HCT116 (cell line): ENCODE measurements at regions not wholly inside any gene's neighbourhood (a gene's known extent, or its start where the extent isn't known, plus 50 kb on each side); places are given as distances from the start of the nearest gene placed in this dataset.

Experiments
- ATAC-seq: fragments of 200-7000 bp; cut with Tn5 transposase; 2 replicates; pipeline ENCODE4 v1.9.1; 2020; ENCODE audit warnings: mild to moderate bottlenecking, moderate library complexity
- BruUV-seq: library from RNA; stranded (reverse); fragments of 400-500 nt; replicated peaks from 2 replicates; lab custom pipeline; 2021; lab: Mats Ljungman, UMichigan
- CTCF ChIA-PET: fragments of 300-600 bp; sonication (Branson Sonifier 250); formaldehyde crosslinking; loops from one replicate; lab custom pipeline; 2021; ENCODE audit warnings: antibody characterized with exemption; lab: Charles Lee
- POLR2A ChIA-PET: fragments of 300-600, 350-600 bp; sonication (Branson Sonifier 250); formaldehyde crosslinking; loops from one replicate; lab custom pipeline; 2021; ENCODE audit warnings: antibody characterized with exemption; lab: Charles Lee
- RAD21 ChIA-PET, 2 experiments: fragments of 300-600 bp; sonication (Branson Sonifier 250); formaldehyde crosslinking; loops; one replicate each; lab custom pipeline; 2023; ENCODE audit warnings: low total read pairs in 2 of 2; ENCODE audit not compliant: uncharacterized antibody in 2 of 2, unreplicated experiment in 2 of 2, low non-redundant PET in 1 of 2; lab: Charles Lee
- DNase-seq: peaks from one replicate; pipeline ENCODE4 v3.0.0-alpha.2; 2010; ENCODE audit warnings: low read depth, low spot score
- H2AFZ ChIP-seq: fragments of 200-600 bp; shearing (Covaris generic), sonication (generic); 2 replicates; pipeline ENCODE4 v1.6.1; 2017; ENCODE audit warnings: low read depth, mixed run types, mixed read lengths, antibody characterized with exemption, low read length; ENCODE audit not compliant: poor library complexity, severe bottlenecking
- H3K27ac ChIP-seq: 2 replicates; pipeline ENCODE4 v1.5.1; 2012; ENCODE audit warnings: low read depth, low read length
- H3K27me3 ChIP-seq: fragments of 200-600 bp; sonication (generic); 2 replicates; pipeline ENCODE4 v1.6.1; 2016; ENCODE audit warnings: mixed run types, low read length, mixed read lengths; ENCODE audit not compliant: insufficient read depth
- H3K36me3 ChIP-seq, 2 experiments: fragments of 200-500 bp in 1 of 2; fragments of 200-600 bp in 1 of 2; sonication (Bioruptor generic) in 1 of 2; sonication (generic) in 1 of 2; 2 replicates each; pipeline versions ENCODE4 v1.5.1 to v1.6.1; 2014 to 2016; ENCODE audit warnings: low read length in 2 of 2, inconsistent platforms in 1 of 2, mixed read lengths in 1 of 2, mixed run types in 1 of 2; ENCODE audit not compliant: insufficient read depth in 2 of 2, control insufficient read depth in 1 of 2
- H3K4me1 ChIP-seq, 2 experiments: fragments of 200-600 bp in 1 of 2; sonication (generic) in 1 of 2; 2 replicates each; pipeline versions ENCODE4 v1.5.1 to v1.6.1; 2012 to 2017; ENCODE audit warnings: low read length in 2 of 2, inconsistent platforms in 1 of 2, mild to moderate bottlenecking in 1 of 2, mixed read lengths in 1 of 2, mixed run types in 1 of 2, moderate library complexity in 1 of 2; ENCODE audit not compliant: insufficient read depth in 2 of 2, control insufficient read depth in 1 of 2
- H3K4me2 ChIP-seq: fragments of 200-600 bp; sonication (generic); 2 replicates; pipeline ENCODE4 v1.6.1; 2017; ENCODE audit warnings: mixed run types, low read length, mixed read lengths
- H3K4me3 ChIP-seq, 2 experiments: fragments of 200-600 bp in 1 of 2; sonication (generic) in 1 of 2; replicated peaks in 1 of 2; 2 replicates each; pipeline ENCODE4 v1.5.1; 2011 to 2016; ENCODE audit warnings: low read length in 2 of 2, control low read depth in 1 of 2, low read depth in 1 of 2, mild to moderate bottlenecking in 1 of 2, mixed read lengths in 1 of 2, mixed run types in 1 of 2
- H3K79me2 ChIP-seq: fragments of 200-600 bp; sonication (generic); 2 replicates; pipeline ENCODE4 v1.6.1; 2017; ENCODE audit warnings: mild to moderate bottlenecking, mixed run types, low read length, moderate library complexity, mixed read lengths; ENCODE audit not compliant: insufficient read depth
- H3K9ac ChIP-seq: fragments of 200-600 bp; sonication (generic); 2 replicates; pipeline ENCODE4 v1.6.1; 2016; ENCODE audit warnings: low read length, mixed read lengths
- H3K9me2 ChIP-seq: fragments of 200-600 bp; sonication (generic), shearing (Covaris generic); 2 replicates; pipeline ENCODE4 v1.6.1; 2017; ENCODE audit warnings: mixed run types, mild to moderate bottlenecking, moderate library complexity; ENCODE audit not compliant: insufficient read depth
- H3K9me3 ChIP-seq, 2 experiments: fragments of 200-500 bp in 1 of 2; fragments of 200-600 bp in 1 of 2; sonication (Bioruptor generic) in 1 of 2; sonication (generic) in 1 of 2; 2 replicates each; pipeline ENCODE4 v1.6.1; 2014 to 2017; ENCODE audit warnings: low read length in 2 of 2, mixed read lengths in 2 of 2, inconsistent platforms in 1 of 2, low read depth in 1 of 2, mild to moderate bottlenecking in 1 of 2, mixed run types in 1 of 2, moderate library complexity in 1 of 2; ENCODE audit not compliant: control insufficient read depth in 1 of 2, insufficient read depth in 1 of 2
- H4K20me1 ChIP-seq: fragments of 200-600 bp; sonication (generic), shearing (Covaris generic); 2 replicates; pipeline ENCODE4 v1.6.1; 2017; ENCODE audit warnings: mixed run types, mild to moderate bottlenecking, moderate library complexity; ENCODE audit not compliant: insufficient read depth
- CBX3 ChIP-seq: IDR thresholded peaks from 2 replicates; pipeline ENCODE4 v1.6.1; 2012; ENCODE audit warnings: low read depth
- EGR1 ChIP-seq: IDR thresholded peaks from 2 replicates; pipeline ENCODE4 v1.6.1; 2012; ENCODE audit warnings: low read depth
- EZH2 ChIP-seq: fragments of 200-600 bp; sonication (generic); IDR thresholded peaks from 2 replicates; pipeline ENCODE4 v1.6.1; 2017; ENCODE audit warnings: antibody characterized with exemption, mixed run types
- FOSL1 ChIP-seq: IDR thresholded peaks from 2 replicates; pipeline ENCODE4 v1.6.1; 2012; ENCODE audit warnings: low read depth
- JUND ChIP-seq: IDR thresholded peaks from 2 replicates; pipeline ENCODE4 v1.6.1; 2012
- POLR2A ChIP-seq: IDR thresholded peaks from 2 replicates; pipeline ENCODE4 v1.7.0; 2011; ENCODE audit warnings: borderline replicate concordance; ENCODE audit not compliant: insufficient read depth, insufficient read length; ENCODE audit errors: extremely low read depth
- RAD21 ChIP-seq: IDR thresholded peaks from 2 replicates; pipeline ENCODE4 v1.6.1; 2012; ENCODE audit warnings: low read depth, mild to moderate bottlenecking
- SIN3A ChIP-seq: IDR thresholded peaks from 2 replicates; pipeline ENCODE4 v1.6.1; 2012; ENCODE audit warnings: low read depth
- SP1 ChIP-seq: IDR thresholded peaks from 2 replicates; pipeline ENCODE4 v1.6.1; 2012; ENCODE audit warnings: low read depth
- ZNF274 ChIP-seq: fragments of 200-500 bp; sonication (Bioruptor generic); IDR thresholded peaks from 2 replicates; pipeline ENCODE4 v1.6.1; 2014; ENCODE audit warnings: mild to moderate bottlenecking, low read depth, low read length, inconsistent platforms
- intact Hi-C: fragments of 100-400 bp; cut with micrococcal nuclease; formaldehyde crosslinking; loops from 2 replicates; pipeline ENCODE4 v1.10.0; 2022
- TF ChIP-seq, protein P1 (sequence below): IDR thresholded peaks from 2 replicates; pipeline ENCODE4 v1.6.1; 2011; ENCODE audit warnings: mild to moderate bottlenecking, low read length, moderate library complexity; ENCODE audit not compliant: insufficient replicate concordance; ENCODE audit errors: extremely low read depth
- TF ChIP-seq, protein P2 (sequence below), 3 experiments: fragments of 200-600 bp in 1 of 3; sonication (generic) in 1 of 3; IDR thresholded peaks in 2 of 3; conservative IDR thresholded peaks in 1 of 3; 2 replicates each; pipeline ENCODE4 v1.5.1; 2012 to 2017; ENCODE audit warnings: low read depth in 2 of 3, low read length in 2 of 3, antibody characterized with exemption in 1 of 3, borderline replicate concordance in 1 of 3, control low read depth in 1 of 3, mild to moderate bottlenecking in 1 of 3, mixed read lengths in 1 of 3, mixed run types in 1 of 3, moderate library complexity in 1 of 3; ENCODE audit not compliant: insufficient read depth in 1 of 3
- TF ChIP-seq, protein P3 (sequence below): IDR thresholded peaks from 2 replicates; pipeline ENCODE4 v1.6.1; 2012; ENCODE audit warnings: low read depth

DNA sequence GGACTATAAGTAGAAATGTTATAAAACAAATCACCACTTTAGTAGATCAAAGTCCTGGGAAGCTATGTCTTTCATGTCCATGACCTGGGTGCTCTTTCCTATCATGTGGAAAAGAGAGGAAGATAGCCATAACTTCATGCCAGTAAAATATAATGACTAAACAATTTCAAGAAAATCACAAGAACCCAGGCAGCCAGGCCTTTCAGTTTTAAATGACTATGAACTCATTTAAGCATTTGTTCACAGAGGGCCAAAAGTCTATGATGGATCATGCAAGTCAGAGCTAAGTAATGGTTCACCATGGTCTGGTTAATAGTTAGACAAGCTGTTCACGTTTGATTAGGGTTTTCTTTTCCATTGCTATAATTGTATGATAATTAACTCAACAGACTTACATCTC lies 155.8 kb downstream of the PPARGC1A start:
- TF ChIP-seq, protein P1, sequence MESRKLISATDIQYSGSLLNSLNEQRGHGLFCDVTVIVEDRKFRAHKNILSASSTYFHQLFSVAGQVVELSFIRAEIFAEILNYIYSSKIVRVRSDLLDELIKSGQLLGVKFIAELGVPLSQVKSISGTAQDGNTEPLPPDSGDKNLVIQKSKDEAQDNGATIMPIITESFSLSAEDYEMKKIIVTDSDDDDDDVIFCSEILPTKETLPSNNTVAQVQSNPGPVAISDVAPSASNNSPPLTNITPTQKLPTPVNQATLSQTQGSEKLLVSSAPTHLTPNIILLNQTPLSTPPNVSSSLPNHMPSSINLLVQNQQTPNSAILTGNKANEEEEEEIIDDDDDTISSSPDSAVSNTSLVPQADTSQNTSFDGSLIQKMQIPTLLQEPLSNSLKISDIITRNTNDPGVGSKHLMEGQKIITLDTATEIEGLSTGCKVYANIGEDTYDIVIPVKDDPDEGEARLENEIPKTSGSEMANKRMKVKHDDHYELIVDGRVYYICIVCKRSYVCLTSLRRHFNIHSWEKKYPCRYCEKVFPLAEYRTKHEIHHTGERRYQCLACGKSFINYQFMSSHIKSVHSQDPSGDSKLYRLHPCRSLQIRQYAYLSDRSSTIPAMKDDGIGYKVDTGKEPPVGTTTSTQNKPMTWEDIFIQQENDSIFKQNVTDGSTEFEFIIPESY = no peak
- TF ChIP-seq, protein P2, sequence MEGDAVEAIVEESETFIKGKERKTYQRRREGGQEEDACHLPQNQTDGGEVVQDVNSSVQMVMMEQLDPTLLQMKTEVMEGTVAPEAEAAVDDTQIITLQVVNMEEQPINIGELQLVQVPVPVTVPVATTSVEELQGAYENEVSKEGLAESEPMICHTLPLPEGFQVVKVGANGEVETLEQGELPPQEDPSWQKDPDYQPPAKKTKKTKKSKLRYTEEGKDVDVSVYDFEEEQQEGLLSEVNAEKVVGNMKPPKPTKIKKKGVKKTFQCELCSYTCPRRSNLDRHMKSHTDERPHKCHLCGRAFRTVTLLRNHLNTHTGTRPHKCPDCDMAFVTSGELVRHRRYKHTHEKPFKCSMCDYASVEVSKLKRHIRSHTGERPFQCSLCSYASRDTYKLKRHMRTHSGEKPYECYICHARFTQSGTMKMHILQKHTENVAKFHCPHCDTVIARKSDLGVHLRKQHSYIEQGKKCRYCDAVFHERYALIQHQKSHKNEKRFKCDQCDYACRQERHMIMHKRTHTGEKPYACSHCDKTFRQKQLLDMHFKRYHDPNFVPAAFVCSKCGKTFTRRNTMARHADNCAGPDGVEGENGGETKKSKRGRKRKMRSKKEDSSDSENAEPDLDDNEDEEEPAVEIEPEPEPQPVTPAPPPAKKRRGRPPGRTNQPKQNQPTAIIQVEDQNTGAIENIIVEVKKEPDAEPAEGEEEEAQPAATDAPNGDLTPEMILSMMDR (IDR thresholded peaks at IDR 0.05 in 2 of 3, conservative IDR thresholded peaks at IDR 0.05 in 1 of 3; ENCODE audit: borderline replicate concordance in 1 of 3, insufficient read depth in 1 of 3, low read depth in 2 of 3, low read length in 2 of 3) = no peak
- TF ChIP-seq CBX3 (no peak), RAD21 (no peak), EZH2 (no peak), FOSL1 (no peak), SP1 (no peak), POLR2A (no peak), EGR1 (no peak), SIN3A (no peak), JUND (no peak), ZNF274 (no peak)
- TF ChIP-seq, protein P3, sequence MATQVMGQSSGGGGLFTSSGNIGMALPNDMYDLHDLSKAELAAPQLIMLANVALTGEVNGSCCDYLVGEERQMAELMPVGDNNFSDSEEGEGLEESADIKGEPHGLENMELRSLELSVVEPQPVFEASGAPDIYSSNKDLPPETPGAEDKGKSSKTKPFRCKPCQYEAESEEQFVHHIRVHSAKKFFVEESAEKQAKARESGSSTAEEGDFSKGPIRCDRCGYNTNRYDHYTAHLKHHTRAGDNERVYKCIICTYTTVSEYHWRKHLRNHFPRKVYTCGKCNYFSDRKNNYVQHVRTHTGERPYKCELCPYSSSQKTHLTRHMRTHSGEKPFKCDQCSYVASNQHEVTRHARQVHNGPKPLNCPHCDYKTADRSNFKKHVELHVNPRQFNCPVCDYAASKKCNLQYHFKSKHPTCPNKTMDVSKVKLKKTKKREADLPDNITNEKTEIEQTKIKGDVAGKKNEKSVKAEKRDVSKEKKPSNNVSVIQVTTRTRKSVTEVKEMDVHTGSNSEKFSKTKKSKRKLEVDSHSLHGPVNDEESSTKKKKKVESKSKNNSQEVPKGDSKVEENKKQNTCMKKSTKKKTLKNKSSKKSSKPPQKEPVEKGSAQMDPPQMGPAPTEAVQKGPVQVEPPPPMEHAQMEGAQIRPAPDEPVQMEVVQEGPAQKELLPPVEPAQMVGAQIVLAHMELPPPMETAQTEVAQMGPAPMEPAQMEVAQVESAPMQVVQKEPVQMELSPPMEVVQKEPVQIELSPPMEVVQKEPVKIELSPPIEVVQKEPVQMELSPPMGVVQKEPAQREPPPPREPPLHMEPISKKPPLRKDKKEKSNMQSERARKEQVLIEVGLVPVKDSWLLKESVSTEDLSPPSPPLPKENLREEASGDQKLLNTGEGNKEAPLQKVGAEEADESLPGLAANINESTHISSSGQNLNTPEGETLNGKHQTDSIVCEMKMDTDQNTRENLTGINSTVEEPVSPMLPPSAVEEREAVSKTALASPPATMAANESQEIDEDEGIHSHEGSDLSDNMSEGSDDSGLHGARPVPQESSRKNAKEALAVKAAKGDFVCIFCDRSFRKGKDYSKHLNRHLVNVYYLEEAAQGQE = no peak
- TF ChIP-seq, all 23 proteins: peak for 0
- intact Hi-C loops = no loop called here
- ChIA-PET RAD21 (no interaction called here), POLR2A (no interaction called here), CTCF (no interaction called here)
- DNase-seq (no peak), ATAC-seq (no peak)
- BruUV-seq = no TSS peak
- Histone ChIP-seq H3K27ac (no peak overlapping the region), H3K9me2 (no peaks in the 10 kb centered on the region), H2AFZ (no peak overlapping the region), H3K27me3 (no peaks in the 10 kb centered on the region), H3K4me1 (no peaks in the 10 kb centered on the region), H4K20me1 (no peaks in the 10 kb centered on the region), H3K4me2 (no peak overlapping the region), H3K4me3 (no peak overlapping the region), H3K36me3 (no peaks in the 10 kb centered on the region), H3K9ac (no peak overlapping the region), H3K9me3 (peaks cover 0 to 17% of the 10 kb centered on the region in 2 experiments; a peak in 2 of 4 replicates), H3K79me2 (no peaks in the 10 kb centered on the region)
